Endothelial cell (in vitro differentiated cells): ENCODE measurements at regions not wholly inside any gene's neighbourhood (a gene's known extent, or its start where the extent isn't known, plus 50 kb on each side); places are given as distances from the start of the nearest gene placed in this dataset.

Source experiments
- DNase-seq: peaks from one replicate; pipeline ENCODE4 v3.0.0; 2021; ENCODE audit warnings: low spot score
- H3K27ac Mint-ChIP-seq: one replicate; pipeline ENCODE4 v1.8.0; 2021; ENCODE audit warnings: mixed read lengths, inconsistent platforms; ENCODE audit not compliant: unreplicated experiment
- H3K27me3 Mint-ChIP-seq: one replicate; pipeline ENCODE4 v1.8.0; 2021; ENCODE audit warnings: mild to moderate bottlenecking, moderate library complexity, mixed read lengths, inconsistent platforms; ENCODE audit not compliant: unreplicated experiment
- H3K36me3 Mint-ChIP-seq: one replicate; pipeline ENCODE4 v1.8.0; 2021; ENCODE audit warnings: mild to moderate bottlenecking, low read depth, mixed read lengths, inconsistent platforms; ENCODE audit not compliant: unreplicated experiment
- H3K4me1 Mint-ChIP-seq: one replicate; pipeline ENCODE4 v1.8.0; 2021; ENCODE audit warnings: mild to moderate bottlenecking, mixed read lengths, inconsistent platforms; ENCODE audit not compliant: unreplicated experiment
- H3K4me3 Mint-ChIP-seq: one replicate; pipeline ENCODE4 v1.8.0; 2021; ENCODE audit warnings: mild to moderate bottlenecking, mixed read lengths, inconsistent platforms; ENCODE audit not compliant: unreplicated experiment
- H3K9me3 Mint-ChIP-seq: one replicate; pipeline ENCODE4 v1.8.0; 2021; ENCODE audit warnings: mixed read lengths, inconsistent platforms; ENCODE audit not compliant: unreplicated experiment
- CTCF ChIP-seq: fragments of 200-600 bp; sonication (generic); IDR thresholded peaks from one replicate; pipeline ENCODE4 v1.5.0; 2021; ENCODE audit warnings: antibody characterized with exemption; ENCODE audit not compliant: unreplicated experiment

GRCh38 chrX:107560980-107561379 is 67.3 kb upstream of the PRPS1 start:
- H3K27me3 Mint-ChIP-seq: no peaks in the 10 kb centered on the region
- H3K4me3 Mint-ChIP-seq: no peak overlapping the region
- peaks cover 2% of the 10 kb centered on the region for H3K4me1 Mint-ChIP-seq
- no peak for DNase-seq
- H3K36me3 Mint-ChIP-seq: no peaks in the 10 kb centered on the region
- no peak overlapping the region for H3K27ac Mint-ChIP-seq
- no peak for TF ChIP-seq CTCF
- H3K9me3 Mint-ChIP-seq: no peaks in the 10 kb centered on the region

GRCh38 chrX:107561468-107562215 is 66.7 kb upstream of the PRPS1 start:
- no peak for DNase-seq
- Mint-ChIP-seq H3K4me1 (peaks cover 2% of the 10 kb centered on the region), H3K27ac (no peak overlapping the region), H3K4me3 (no peak overlapping the region), H3K9me3 (no peaks in the 10 kb centered on the region), H3K27me3 (no peaks in the 10 kb centered on the region), H3K36me3 (no peaks in the 10 kb centered on the region)
- no peak for TF ChIP-seq CTCF

- no peak for TF ChIP-seq CTCF
- peaks cover 1% of the 10 kb centered on the region for H3K27me3 Mint-ChIP-seq
- H3K4me3 Mint-ChIP-seq: no peak overlapping the region
- H3K4me1 Mint-ChIP-seq: peaks cover 2% of the 10 kb centered on the region
- DNase-seq: no peak
- no peak overlapping the region for H3K27ac Mint-ChIP-seq
- no peaks in the 10 kb centered on the region for H3K9me3 Mint-ChIP-seq
- H3K36me3 Mint-ChIP-seq: no peaks in the 10 kb centered on the region
Observed at GRCh38 chrX:107562482-107562881, 65.8 kb upstream of the PRPS1 start.

GRCh38 chrX:107563824-107564223 is 64.5 kb upstream of the PRPS1 start:
- Mint-ChIP-seq H3K4me3 (no peak overlapping the region), H3K36me3 (no peaks in the 10 kb centered on the region), H3K27me3 (peaks cover 2% of the 10 kb centered on the region), H3K9me3 (no peaks in the 10 kb centered on the region), H3K4me1 (peaks cover 2% of the 10 kb centered on the region), H3K27ac (no peak overlapping the region)
- no peak for TF ChIP-seq CTCF
- DNase-seq: no peak

GRCh38 chrX:107565015-107565414 is 63.3 kb upstream of the PRPS1 start:
- no peaks in the 10 kb centered on the region for H3K36me3 Mint-ChIP-seq
- peaks cover 2% of the 10 kb centered on the region for H3K4me1 Mint-ChIP-seq
- H3K27me3 Mint-ChIP-seq: peaks cover 2% of the 10 kb centered on the region
- TF ChIP-seq CTCF: no peak
- H3K27ac Mint-ChIP-seq: no peak overlapping the region
- no peak overlapping the region for H3K4me3 Mint-ChIP-seq
- H3K9me3 Mint-ChIP-seq: no peaks in the 10 kb centered on the region
- DNase-seq: no peak
